ENCODE measurements at regions not wholly inside any gene's neighbourhood (a gene's known extent, or its start where the extent isn't known, plus 50 kb on each side); places are given as distances from the start of the nearest gene placed in this dataset.

DNA sequence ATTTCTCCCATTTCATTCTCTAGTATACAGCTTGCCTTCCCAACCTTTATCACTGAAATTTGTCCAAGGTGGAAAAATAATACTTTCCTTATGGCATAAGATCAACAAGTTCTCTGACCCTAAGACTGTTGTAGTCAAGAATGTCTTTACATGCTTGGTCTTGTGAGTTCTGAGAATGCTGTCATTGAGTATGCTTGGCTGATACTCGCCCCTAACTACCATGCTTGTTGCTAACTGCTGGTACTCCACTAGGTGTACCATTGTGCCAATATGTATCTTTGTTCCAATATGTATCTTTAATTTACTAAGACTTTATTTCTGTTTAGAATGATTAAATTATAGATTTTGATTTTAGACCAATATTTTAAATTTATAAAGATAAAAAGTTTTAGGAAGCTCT is 796.4 kb downstream of the PCDH7 start:
- POLR2A ChIA-PET: no interaction called here
- no peak overlapping the region for H3K4me3 ChIP-seq (ENCODE audit: low read depth, low read length)
- DNase-seq: no peak
- no TSS peak for BruUV-seq (replicated peaks)
- no peaks in the 10 kb centered on the region for H3K36me3 ChIP-seq (ENCODE audit: control insufficient read depth, insufficient read depth, low read length)
- Mint-ChIP-seq H3K4me1 (ENCODE audit: low read depth, unreplicated experiment) (no peaks in the 10 kb centered on the region), H3K27ac (ENCODE audit: unreplicated experiment) (no peak overlapping the region), H3K27me3 (ENCODE audit: insufficient read depth, unreplicated experiment) (no peaks in the 10 kb centered on the region), H3K9me3 (ENCODE audit: unreplicated experiment) (no peaks in the 10 kb centered on the region), H3K36me3 (ENCODE audit: insufficient read depth, unreplicated experiment) (no peaks in the 10 kb centered on the region), H3K4me3 (ENCODE audit: unreplicated experiment) (no peak overlapping the region)
- CTCF ChIA-PET: no interaction called here
- TF ChIP-seq, protein P1, sequence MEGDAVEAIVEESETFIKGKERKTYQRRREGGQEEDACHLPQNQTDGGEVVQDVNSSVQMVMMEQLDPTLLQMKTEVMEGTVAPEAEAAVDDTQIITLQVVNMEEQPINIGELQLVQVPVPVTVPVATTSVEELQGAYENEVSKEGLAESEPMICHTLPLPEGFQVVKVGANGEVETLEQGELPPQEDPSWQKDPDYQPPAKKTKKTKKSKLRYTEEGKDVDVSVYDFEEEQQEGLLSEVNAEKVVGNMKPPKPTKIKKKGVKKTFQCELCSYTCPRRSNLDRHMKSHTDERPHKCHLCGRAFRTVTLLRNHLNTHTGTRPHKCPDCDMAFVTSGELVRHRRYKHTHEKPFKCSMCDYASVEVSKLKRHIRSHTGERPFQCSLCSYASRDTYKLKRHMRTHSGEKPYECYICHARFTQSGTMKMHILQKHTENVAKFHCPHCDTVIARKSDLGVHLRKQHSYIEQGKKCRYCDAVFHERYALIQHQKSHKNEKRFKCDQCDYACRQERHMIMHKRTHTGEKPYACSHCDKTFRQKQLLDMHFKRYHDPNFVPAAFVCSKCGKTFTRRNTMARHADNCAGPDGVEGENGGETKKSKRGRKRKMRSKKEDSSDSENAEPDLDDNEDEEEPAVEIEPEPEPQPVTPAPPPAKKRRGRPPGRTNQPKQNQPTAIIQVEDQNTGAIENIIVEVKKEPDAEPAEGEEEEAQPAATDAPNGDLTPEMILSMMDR (IDR thresholded peaks at IDR 0.05; ENCODE audit: insufficient read depth in 1 of 2, low read depth in 1 of 2, low read length in 1 of 2, severe bottlenecking in 1 of 2, unreplicated experiment in 1 of 2): no peak
- intact Hi-C loops (cut with micrococcal nuclease; ENCODE audit: unreplicated experiment): no loop called here
- no peaks in the 10 kb centered on the region for H3K4me1 ChIP-seq
- H3K9me3 ChIP-seq: no peaks in the 10 kb centered on the region
- no peaks in the 10 kb centered on the region for H3K27me3 ChIP-seq (replicated peaks; ENCODE audit: control insufficient read depth, insufficient read depth, low read length)

GRCh38 chr4:31518796-31519250 is 798.7 kb downstream of the PCDH7 start:
- no peak overlapping the region for H3K27ac Mint-ChIP-seq (ENCODE audit: unreplicated experiment)
- DNase-seq: no peak
- POLR2A ChIA-PET: no interaction called here
- no peaks in the 10 kb centered on the region for H3K36me3 Mint-ChIP-seq (ENCODE audit: insufficient read depth, unreplicated experiment)
- H3K27me3 Mint-ChIP-seq (ENCODE audit: insufficient read depth, unreplicated experiment): no peaks in the 10 kb centered on the region
- no peak overlapping the region for H3K4me3 ChIP-seq (ENCODE audit: low read depth, low read length)
- H3K4me1 Mint-ChIP-seq (ENCODE audit: low read depth, unreplicated experiment): no peaks in the 10 kb centered on the region
- intact Hi-C loops (cut with micrococcal nuclease; ENCODE audit: unreplicated experiment): no loop called here
- no peaks in the 10 kb centered on the region for H3K27me3 ChIP-seq (replicated peaks; ENCODE audit: control insufficient read depth, insufficient read depth, low read length)
- H3K4me3 Mint-ChIP-seq (ENCODE audit: unreplicated experiment): no peak overlapping the region
- H3K9me3 Mint-ChIP-seq (ENCODE audit: unreplicated experiment): peaks cover 2% of the 10 kb centered on the region
- CTCF ChIA-PET: no interaction called here
- H3K4me1 ChIP-seq: no peaks in the 10 kb centered on the region
- H3K36me3 ChIP-seq (ENCODE audit: control insufficient read depth, insufficient read depth, low read length): no peaks in the 10 kb centered on the region
- H3K9me3 ChIP-seq: no peaks in the 10 kb centered on the region
- BruUV-seq (replicated peaks): no TSS peak
- TF ChIP-seq, protein P1 (IDR thresholded peaks at IDR 0.05; ENCODE audit: insufficient read depth in 1 of 2, low read depth in 1 of 2, low read length in 1 of 2, severe bottlenecking in 1 of 2, unreplicated experiment in 1 of 2): no peak

DNA sequence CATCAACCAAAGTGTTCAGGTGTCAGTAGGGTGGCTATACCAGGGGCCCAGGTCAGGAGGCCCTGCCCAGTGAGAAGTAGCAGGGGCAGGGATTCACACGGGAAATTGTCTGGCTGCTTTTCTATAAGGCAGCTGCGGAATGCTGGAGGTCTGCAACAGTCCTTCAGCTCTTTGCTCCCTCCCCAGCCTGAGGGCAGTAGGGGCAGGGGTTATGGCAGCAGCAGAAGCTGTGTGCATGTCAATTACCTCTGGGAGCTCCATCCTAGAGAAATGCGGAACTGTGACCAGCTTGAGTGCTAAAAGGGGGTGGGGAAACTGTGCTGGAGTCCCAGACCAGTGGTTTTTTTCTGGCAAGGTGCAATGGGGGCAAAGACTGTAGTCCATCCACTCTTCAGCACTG is 810.4 kb downstream of the PCDH7 start:
- no peaks in the 10 kb centered on the region for H3K36me3 ChIP-seq (ENCODE audit: control insufficient read depth, insufficient read depth, low read length)
- Mint-ChIP-seq H3K4me1 (ENCODE audit: low read depth, unreplicated experiment) (no peaks in the 10 kb centered on the region), H3K27ac (ENCODE audit: unreplicated experiment) (no peak overlapping the region), H3K36me3 (ENCODE audit: insufficient read depth, unreplicated experiment) (no peaks in the 10 kb centered on the region), H3K4me3 (ENCODE audit: unreplicated experiment) (no peak overlapping the region), H3K9me3 (ENCODE audit: unreplicated experiment) (no peaks in the 10 kb centered on the region), H3K27me3 (ENCODE audit: insufficient read depth, unreplicated experiment) (no peaks in the 10 kb centered on the region)
- TF ChIP-seq, protein P1 (IDR thresholded peaks at IDR 0.05; ENCODE audit: insufficient read depth in 1 of 2, low read depth in 1 of 2, low read length in 1 of 2, severe bottlenecking in 1 of 2, unreplicated experiment in 1 of 2): no peak
- ChIA-PET POLR2A (no interaction called here), CTCF (no interaction called here)
- no peak overlapping the region for H3K4me3 ChIP-seq (ENCODE audit: low read depth, low read length)
- intact Hi-C loops (cut with micrococcal nuclease; ENCODE audit: unreplicated experiment): no loop called here
- DNase-seq: no peak
- no peaks in the 10 kb centered on the region for H3K4me1 ChIP-seq
- no peaks in the 10 kb centered on the region for H3K9me3 ChIP-seq
- no TSS peak for BruUV-seq (replicated peaks)
- H3K27me3 ChIP-seq (replicated peaks; ENCODE audit: control insufficient read depth, insufficient read depth, low read length): no peaks in the 10 kb centered on the region

All from Caco-2 (cell line).